Keratinocyte (primary cell): ENCODE measurements at regions not wholly inside any gene's neighbourhood (a gene's known extent, or its start where the extent isn't known, plus 50 kb on each side); places are given as distances from the start of the nearest gene placed in this dataset.

ENCODE experiments used
- CTCF ChIP-seq, 3 experiments: IDR thresholded peaks in 1 of 3; conservative IDR thresholded peaks in 1 of 3; optimal IDR thresholded peaks in 1 of 3; 2 replicates in 2 of 3; 3 replicates in 1 of 3; pipeline versions ENCODE3 to v1.5.1; 2011; ENCODE audit warnings: low read length in 3 of 3, mild to moderate bottlenecking in 3 of 3, moderate library complexity in 2 of 3, control low read depth in 1 of 3, inconsistent platforms in 1 of 3; ENCODE audit not compliant: insufficient read depth in 2 of 3; ENCODE audit errors: extremely low read depth in 1 of 3
- EZH2 ChIP-seq: IDR thresholded peaks from one replicate; pipeline ENCODE4 v1.6.1; 2012; ENCODE audit warnings: inconsistent platforms, mild to moderate bottlenecking, low read length, moderate library complexity

DNA sequence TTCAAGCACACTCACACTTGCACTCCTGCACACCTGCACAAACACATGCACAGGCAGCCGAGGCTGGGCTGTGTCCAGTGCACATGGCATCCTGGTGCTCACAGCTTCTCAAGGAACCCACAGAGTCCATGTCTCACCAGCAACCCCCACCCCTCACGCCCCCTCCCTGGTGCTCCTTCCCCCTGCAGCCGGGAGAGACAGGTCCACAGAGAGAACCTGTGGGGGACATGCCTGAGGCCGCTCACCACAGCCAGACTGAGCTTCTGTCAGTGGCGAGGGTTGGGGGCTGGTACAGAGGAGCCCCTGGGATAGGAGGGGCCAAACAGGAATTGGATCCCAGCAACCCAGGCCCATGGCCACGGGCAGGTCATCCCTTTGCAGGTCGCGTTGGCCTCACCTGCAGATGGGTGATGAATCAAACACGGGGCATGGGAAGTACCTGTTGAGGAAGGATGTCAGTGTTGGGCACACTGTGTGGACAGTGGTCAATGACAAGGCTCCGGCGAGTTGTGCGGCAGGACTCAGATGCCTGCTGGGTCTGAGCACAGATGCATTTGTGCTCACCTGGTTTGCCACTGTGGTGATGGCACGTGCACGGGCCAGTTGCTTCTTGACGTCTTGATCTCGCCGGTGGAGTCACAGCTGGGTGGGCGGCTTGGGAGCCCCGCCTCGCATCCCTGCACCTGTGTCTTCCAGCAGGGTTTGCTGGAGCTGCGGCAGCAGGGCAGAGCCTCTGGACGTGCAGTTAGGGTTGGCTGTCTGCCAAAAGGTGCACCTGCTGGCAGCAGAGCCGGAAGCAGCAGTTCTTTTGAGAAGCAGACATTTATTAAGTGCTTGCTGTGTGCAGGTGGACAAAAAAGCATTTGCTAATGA is 113.0 kb downstream of the ERMARD start:
- TF ChIP-seq CTCF (optimal IDR thresholded peaks at IDR 0.05 in 1 of 3, IDR thresholded peaks at IDR 0.05 in 1 of 3, conservative IDR thresholded peaks at IDR 0.05 in 1 of 3; ENCODE audit: extremely low read depth in 1 of 3, insufficient read depth in 2 of 3, low read length in 3 of 3) (no peak), EZH2 (no peak)
